ENCODE measurements at regions not wholly inside any gene's neighbourhood (a gene's known extent, or its start where the extent isn't known, plus 50 kb on each side); places are given as distances from the start of the nearest gene placed in this dataset.

GRCh38 chr18:57863706-57864105 lies 60.6 kb upstream of the ATP8B1 start:
- no peaks in the 10 kb centered on the region for H3K27me3 ChIP-seq (replicated peaks; ENCODE audit: insufficient read depth)
- WGBS, 2 experiments (ENCODE audit: low coverage in 1 of 2, low lambda C conversion rate in 2 of 2, missing lambda C conversion rate in 2 of 2): 55 to 62% methylated on average over 2 of the region's 2 CpGs
- in situ Hi-C loops (cut with MboI): no loop called here

GRCh38 chr18:57859314-57859713 lies 56.2 kb upstream of the ATP8B1 start:
- Histone ChIP-seq H3K9me3 (ENCODE audit: low read depth) (no peaks in the 10 kb centered on the region), H3K4me1 (ENCODE audit: insufficient read depth) (no peaks in the 10 kb centered on the region), H3K27ac (no peak overlapping the region), H2AFZ (no peak overlapping the region), H3K9me2 (ENCODE audit: insufficient read depth) (no peaks in the 10 kb centered on the region), H3F3A (ENCODE audit: insufficient read depth) (no peaks in the 10 kb centered on the region), H4K20me1 (ENCODE audit: insufficient read depth) (no peaks in the 10 kb centered on the region), H3K27me3 (replicated peaks; ENCODE audit: insufficient read depth) (no peaks in the 10 kb centered on the region), H3K4me3 (no peak overlapping the region), H3K9ac (no peak overlapping the region), H3K4me2 (ENCODE audit: unreplicated experiment) (no peak overlapping the region), H3K79me2 (ENCODE audit: insufficient read depth) (no peaks in the 10 kb centered on the region), H3K36me3 (ENCODE audit: low read depth) (no peaks in the 10 kb centered on the region)
- peak; percentile 33 for DNase-seq
- in situ Hi-C loops (cut with MboI): no loop called here
- TF ChIP-seq EZH2 (IDR thresholded peaks at IDR 0.05; ENCODE audit: insufficient read depth, poor library complexity, severe bottlenecking): no peak
- no peak for TF ChIP-seq EZH2phosphoT487 (IDR thresholded peaks at IDR 0.05; ENCODE audit: insufficient read depth, low read depth)

More at GRCh38 chr18:57863706-57864105, 60.6 kb upstream of the ATP8B1 start:
- Histone ChIP-seq H3K4me3 (no peak overlapping the region), H3K27ac (no peak overlapping the region), H3K9ac (no peak overlapping the region), H3F3A (ENCODE audit: insufficient read depth) (no peaks in the 10 kb centered on the region), H3K9me2 (ENCODE audit: insufficient read depth) (no peaks in the 10 kb centered on the region), H3K36me3 (ENCODE audit: low read depth) (no peaks in the 10 kb centered on the region), H2AFZ (no peak overlapping the region), H3K4me2 (ENCODE audit: unreplicated experiment) (no peak overlapping the region), H4K20me1 (ENCODE audit: insufficient read depth) (no peaks in the 10 kb centered on the region), H3K79me2 (ENCODE audit: insufficient read depth) (no peaks in the 10 kb centered on the region), H3K4me1 (ENCODE audit: insufficient read depth) (no peaks in the 10 kb centered on the region), H3K9me3 (ENCODE audit: low read depth) (no peaks in the 10 kb centered on the region)
- DNase-seq: peak; percentile 19
- TF ChIP-seq EZH2phosphoT487 (IDR thresholded peaks at IDR 0.05; ENCODE audit: insufficient read depth, low read depth) (no peak), EZH2 (IDR thresholded peaks at IDR 0.05; ENCODE audit: insufficient read depth, poor library complexity, severe bottlenecking) (no peak)

- no peaks in the 10 kb centered on the region for H3K9me3 ChIP-seq (ENCODE audit: low read depth)
- H3K27me3 ChIP-seq (replicated peaks; ENCODE audit: insufficient read depth): no peaks in the 10 kb centered on the region
- H3K4me2 ChIP-seq (ENCODE audit: unreplicated experiment): no peak overlapping the region
- no peak overlapping the region for H2AFZ ChIP-seq
- H3K9ac ChIP-seq: no peak overlapping the region
- TF ChIP-seq EZH2 (IDR thresholded peaks at IDR 0.05; ENCODE audit: insufficient read depth, poor library complexity, severe bottlenecking) (no peak), EZH2phosphoT487 (IDR thresholded peaks at IDR 0.05; ENCODE audit: insufficient read depth, low read depth) (no peak)
- in situ Hi-C loops (cut with MboI): no loop called here
- 87% methylated on average over 9 of the region's 9 CpGs for WGBS, 2 experiments (ENCODE audit: low coverage in 1 of 2, low lambda C conversion rate in 2 of 2, missing lambda C conversion rate in 2 of 2)
- no peaks in the 10 kb centered on the region for H3K9me2 ChIP-seq (ENCODE audit: insufficient read depth)
- H4K20me1 ChIP-seq (ENCODE audit: insufficient read depth): no peaks in the 10 kb centered on the region
- H3K27ac ChIP-seq: no peak overlapping the region
- no peak for DNase-seq
- H3K79me2 ChIP-seq (ENCODE audit: insufficient read depth): no peaks in the 10 kb centered on the region
- no peaks in the 10 kb centered on the region for H3K36me3 ChIP-seq (ENCODE audit: low read depth)
- no peaks in the 10 kb centered on the region for H3F3A ChIP-seq (ENCODE audit: insufficient read depth)
- no peak overlapping the region for H3K4me3 ChIP-seq
- no peaks in the 10 kb centered on the region for H3K4me1 ChIP-seq (ENCODE audit: insufficient read depth)
Observed at GRCh38 chr18:57856557-57857280, 53.6 kb upstream of the ATP8B1 start.

GRCh38 chr18:57856128-57856527 lies 53.0 kb upstream of the ATP8B1 start:
- in situ Hi-C loops (cut with MboI): no loop called here
- Histone ChIP-seq H3K9me3 (ENCODE audit: low read depth) (no peaks in the 10 kb centered on the region), H3K4me2 (ENCODE audit: unreplicated experiment) (no peak overlapping the region), H3K27ac (no peak overlapping the region), H2AFZ (no peak overlapping the region), H3K27me3 (replicated peaks; ENCODE audit: insufficient read depth) (no peaks in the 10 kb centered on the region), H3K4me1 (ENCODE audit: insufficient read depth) (no peaks in the 10 kb centered on the region), H3K79me2 (ENCODE audit: insufficient read depth) (no peaks in the 10 kb centered on the region), H3K9me2 (ENCODE audit: insufficient read depth) (no peaks in the 10 kb centered on the region), H3K36me3 (ENCODE audit: low read depth) (no peaks in the 10 kb centered on the region), H3K9ac (no peak overlapping the region), H3F3A (ENCODE audit: insufficient read depth) (no peaks in the 10 kb centered on the region), H3K4me3 (no peak overlapping the region), H4K20me1 (ENCODE audit: insufficient read depth) (no peaks in the 10 kb centered on the region)
- no peak for DNase-seq
- 81 to 83% methylated on average over 3 of the region's 3 CpGs for WGBS, 2 experiments (ENCODE audit: low coverage in 1 of 2, low lambda C conversion rate in 2 of 2, missing lambda C conversion rate in 2 of 2)
- TF ChIP-seq EZH2 (IDR thresholded peaks at IDR 0.05; ENCODE audit: insufficient read depth, poor library complexity, severe bottlenecking): no peak
- TF ChIP-seq EZH2phosphoT487 (IDR thresholded peaks at IDR 0.05; ENCODE audit: insufficient read depth, low read depth): no peak

GRCh38 chr18:57855551-57855950 lies 52.4 kb upstream of the ATP8B1 start:
- in situ Hi-C loops (cut with MboI): no loop called here
- Histone ChIP-seq H3K4me3 (no peak overlapping the region), H3K9me3 (ENCODE audit: low read depth) (no peaks in the 10 kb centered on the region)

More at GRCh38 chr18:57855551-57855950, 52.4 kb upstream of the ATP8B1 start:
- Histone ChIP-seq H3K4me1 (ENCODE audit: insufficient read depth) (no peaks in the 10 kb centered on the region), H3K79me2 (ENCODE audit: insufficient read depth) (no peaks in the 10 kb centered on the region), H3K27ac (no peak overlapping the region), H3K9me2 (ENCODE audit: insufficient read depth) (no peaks in the 10 kb centered on the region), H2AFZ (no peak overlapping the region), H3K36me3 (ENCODE audit: low read depth) (no peaks in the 10 kb centered on the region), H3K4me2 (ENCODE audit: unreplicated experiment) (no peak overlapping the region), H4K20me1 (ENCODE audit: insufficient read depth) (no peaks in the 10 kb centered on the region), H3K27me3 (replicated peaks; ENCODE audit: insufficient read depth) (no peaks in the 10 kb centered on the region), H3K9ac (no peak overlapping the region), H3F3A (ENCODE audit: insufficient read depth) (no peaks in the 10 kb centered on the region)
- DNase-seq: no peak
- WGBS, 2 experiments (ENCODE audit: low coverage in 1 of 2, low lambda C conversion rate in 2 of 2, missing lambda C conversion rate in 2 of 2): 46 to 48% methylated on average over 2 of the region's 2 CpGs
- TF ChIP-seq EZH2phosphoT487 (IDR thresholded peaks at IDR 0.05; ENCODE audit: insufficient read depth, low read depth) (no peak), EZH2 (IDR thresholded peaks at IDR 0.05; ENCODE audit: insufficient read depth, poor library complexity, severe bottlenecking) (no peak)

Measured in GM23248 (cell line).